IMR-90 (cell line): ENCODE measurements at regions not wholly inside any gene's neighbourhood (a gene's known extent, or its start where the extent isn't known, plus 50 kb on each side); places are given as distances from the start of the nearest gene placed in this dataset.

ENCODE experiments used
- BHLHE40 ChIP-seq: fragments of 150-350 bp; IDR thresholded peaks from 2 replicates; pipeline ENCODE4 v1.6.1; 2016; ENCODE audit warnings: mild to moderate bottlenecking, low read depth, low read length
- FOS ChIP-seq: fragments of 150-350 bp; IDR thresholded peaks from 2 replicates; pipeline ENCODE4 v1.6.1; 2016; ENCODE audit warnings: low read depth, low read length
- MAFK ChIP-seq: IDR thresholded peaks from 2 replicates; pipeline ENCODE4 v1.6.1; 2012; ENCODE audit warnings: low read depth, low read length, improper control_type of control experiment
- MAZ ChIP-seq: IDR thresholded peaks from 2 replicates; pipeline ENCODE4 v1.6.1; 2012; ENCODE audit warnings: low read depth, mild to moderate bottlenecking, low read length, improper control_type of control experiment, moderate library complexity, borderline replicate concordance
- NFE2L2 ChIP-seq: fragments of 150-350 bp; IDR thresholded peaks from 2 replicates; pipeline ENCODE4 v1.6.1; 2016; ENCODE audit warnings: low read depth, mild to moderate bottlenecking, low read length
- POLR2A ChIP-seq: IDR thresholded peaks from 2 replicates; pipeline ENCODE4 v1.6.1; 2012; ENCODE audit warnings: mild to moderate bottlenecking, low read depth, low read length
- RAD21 ChIP-seq: IDR thresholded peaks from 2 replicates; pipeline ENCODE4 v1.6.1; 2012; ENCODE audit warnings: low read length, improper control_type of control experiment
- SMC3 ChIP-seq: fragments of 150-350 bp; IDR thresholded peaks from 2 replicates; pipeline ENCODE4 v1.6.1; 2016; ENCODE audit warnings: low read depth, mild to moderate bottlenecking, antibody characterized with exemption, low read length, moderate library complexity
- TF ChIP-seq, protein P1 (sequence below): conservative IDR thresholded peaks from 2 replicates; pipeline ENCODE4 v1.5.1; 2012; ENCODE audit warnings: mild to moderate bottlenecking, low read depth, low read length, improper control_type of control experiment

DNA sequence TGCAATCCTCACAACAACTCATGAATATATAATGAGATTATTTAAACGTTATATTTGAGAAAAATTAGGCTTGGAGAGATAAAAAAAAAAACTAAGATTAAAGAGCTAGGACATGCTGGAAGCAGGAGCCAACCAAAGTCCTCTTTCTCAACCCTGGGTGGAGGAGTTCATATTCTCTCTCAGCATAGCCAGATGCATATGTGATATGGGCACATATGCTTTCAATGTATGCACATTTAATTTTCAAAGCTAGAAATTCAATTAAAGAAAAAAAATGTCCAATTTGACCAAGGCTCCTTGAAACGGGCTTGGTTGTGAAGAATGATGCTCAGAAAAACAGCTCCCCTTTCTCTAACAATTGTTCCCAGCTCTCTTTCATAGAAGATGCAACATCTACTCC, 61.9 kb upstream of the GRIP1 start:
- TF ChIP-seq, protein P1, sequence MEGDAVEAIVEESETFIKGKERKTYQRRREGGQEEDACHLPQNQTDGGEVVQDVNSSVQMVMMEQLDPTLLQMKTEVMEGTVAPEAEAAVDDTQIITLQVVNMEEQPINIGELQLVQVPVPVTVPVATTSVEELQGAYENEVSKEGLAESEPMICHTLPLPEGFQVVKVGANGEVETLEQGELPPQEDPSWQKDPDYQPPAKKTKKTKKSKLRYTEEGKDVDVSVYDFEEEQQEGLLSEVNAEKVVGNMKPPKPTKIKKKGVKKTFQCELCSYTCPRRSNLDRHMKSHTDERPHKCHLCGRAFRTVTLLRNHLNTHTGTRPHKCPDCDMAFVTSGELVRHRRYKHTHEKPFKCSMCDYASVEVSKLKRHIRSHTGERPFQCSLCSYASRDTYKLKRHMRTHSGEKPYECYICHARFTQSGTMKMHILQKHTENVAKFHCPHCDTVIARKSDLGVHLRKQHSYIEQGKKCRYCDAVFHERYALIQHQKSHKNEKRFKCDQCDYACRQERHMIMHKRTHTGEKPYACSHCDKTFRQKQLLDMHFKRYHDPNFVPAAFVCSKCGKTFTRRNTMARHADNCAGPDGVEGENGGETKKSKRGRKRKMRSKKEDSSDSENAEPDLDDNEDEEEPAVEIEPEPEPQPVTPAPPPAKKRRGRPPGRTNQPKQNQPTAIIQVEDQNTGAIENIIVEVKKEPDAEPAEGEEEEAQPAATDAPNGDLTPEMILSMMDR = no peak
- TF ChIP-seq FOS = no peak
- no peak for TF ChIP-seq RAD21
- no peak for TF ChIP-seq MAZ
- no peak for TF ChIP-seq POLR2A
- TF ChIP-seq BHLHE40 = no peak
- TF ChIP-seq NFE2L2 = no peak
- TF ChIP-seq MAFK = no peak
- no peak for TF ChIP-seq SMC3
